ENCODE measurements at regions not wholly inside any gene's neighbourhood (a gene's known extent, or its start where the extent isn't known, plus 50 kb on each side); places are given as distances from the start of the nearest gene placed in this dataset.
"Not testable (repeated sequence)": the region's sequence is repeated elsewhere in the genome, so short reads cannot be mapped to it uniquely, and the experiment has no call there.

DNA sequence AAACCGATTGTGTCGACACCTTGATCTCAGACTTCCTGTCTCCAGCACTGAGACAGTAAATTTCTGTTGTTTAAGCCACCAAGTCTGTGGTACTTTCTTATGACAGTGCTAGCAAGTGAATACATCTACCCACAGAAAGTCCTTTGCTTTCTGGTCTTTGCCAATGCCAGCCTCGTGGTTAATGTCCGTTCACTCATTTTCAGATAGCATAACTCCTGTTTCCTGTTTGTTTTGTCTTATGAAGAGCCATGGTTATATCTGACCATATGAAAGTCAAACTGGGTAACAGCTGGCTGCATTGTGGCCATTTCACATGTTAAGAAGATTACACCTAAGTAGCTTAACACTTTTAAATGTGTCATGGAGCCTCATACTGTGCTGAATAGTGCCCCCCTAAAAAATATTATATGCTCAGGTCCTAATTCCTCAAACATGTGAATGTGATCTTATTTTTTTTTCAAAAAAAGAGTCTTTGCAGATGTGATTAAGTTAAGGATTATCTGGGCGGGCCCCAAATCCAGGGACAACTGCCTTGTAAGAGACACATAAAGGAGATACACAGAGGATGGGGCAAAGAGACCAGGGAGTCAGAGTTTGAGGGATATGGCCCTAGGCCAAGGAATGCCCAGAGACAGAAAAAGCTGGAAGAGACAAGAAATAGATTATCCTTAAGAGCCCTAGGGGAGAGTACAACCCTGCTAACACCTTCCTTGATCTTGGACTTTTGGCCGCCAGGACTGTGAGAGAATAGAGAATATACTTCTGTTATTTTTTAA, 118.0 kb downstream of the KCNE4 start:
- H3K4me3 ChIP-seq (ENCODE audit: low read depth, low read length): no peak overlapping the region
- no peak for DNase-seq (ENCODE audit: low read depth)

DNA sequence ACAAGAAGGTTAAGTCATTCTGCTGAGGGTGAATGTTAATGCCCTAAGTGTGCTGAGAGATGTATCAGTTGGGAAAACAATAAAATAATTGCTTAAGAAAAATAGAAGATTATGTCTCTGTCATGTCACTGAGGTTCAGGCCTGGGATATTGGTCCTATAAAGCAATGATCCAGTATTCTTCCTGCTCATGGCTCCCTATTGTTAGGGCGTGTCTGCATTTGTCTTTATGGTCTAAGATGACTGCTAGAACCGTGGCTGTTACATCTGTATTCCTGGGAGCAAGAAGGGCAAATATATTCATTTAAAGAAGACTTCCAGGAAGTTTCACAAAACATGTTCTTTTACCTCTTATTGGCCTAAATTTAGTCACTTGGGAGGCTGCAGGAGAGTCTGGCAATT, 125.0 kb downstream of the KCNE4 start:
- DNase-seq (ENCODE audit: low read depth): no peak
- no peak overlapping the region for H3K4me3 ChIP-seq (ENCODE audit: low read depth, low read length)

DNA sequence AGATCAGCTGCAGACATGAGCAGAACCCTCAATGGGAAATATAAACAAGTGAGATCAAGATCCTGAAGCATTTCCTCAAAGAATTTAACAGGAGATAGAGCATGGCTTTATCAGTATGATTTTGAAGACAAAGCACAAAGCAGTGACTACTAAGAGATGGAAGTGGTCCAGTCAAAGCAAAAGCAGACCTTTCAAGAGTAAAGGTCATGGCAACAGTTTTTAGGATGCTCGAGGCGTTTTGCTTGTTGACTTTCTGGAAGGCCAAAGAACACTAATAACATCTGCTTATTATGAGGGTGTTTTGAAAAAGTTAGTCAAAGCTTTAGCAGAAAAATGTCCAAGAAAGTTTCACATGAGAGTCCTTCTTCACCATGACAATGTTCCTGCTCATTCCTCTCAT, 128.5 kb downstream of the KCNE4 start:
- no peak overlapping the region for H3K4me3 ChIP-seq (ENCODE audit: low read depth, low read length)
- no peak for DNase-seq (ENCODE audit: low read depth)

DNA sequence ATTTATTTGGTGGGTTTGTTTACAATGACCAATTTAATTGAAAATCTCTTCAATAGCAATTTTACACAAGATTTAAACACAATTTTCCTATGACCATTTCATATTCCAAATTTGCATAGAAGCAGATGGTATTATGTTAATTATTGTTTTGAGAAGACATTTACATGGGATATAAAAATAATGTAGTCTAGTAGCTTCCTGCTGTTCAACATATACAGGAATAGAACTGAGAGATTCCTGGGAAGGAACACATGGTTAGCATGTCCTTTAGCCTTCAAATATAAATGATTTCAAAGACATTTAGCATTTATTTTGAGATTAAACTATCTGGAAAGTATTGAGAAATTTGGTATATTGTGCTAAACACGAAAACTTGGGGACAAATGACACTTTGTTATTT, 129.6 kb downstream of the KCNE4 start:
- no peak for DNase-seq (ENCODE audit: low read depth)
- no peak overlapping the region for H3K4me3 ChIP-seq (ENCODE audit: low read depth, low read length)

DNA sequence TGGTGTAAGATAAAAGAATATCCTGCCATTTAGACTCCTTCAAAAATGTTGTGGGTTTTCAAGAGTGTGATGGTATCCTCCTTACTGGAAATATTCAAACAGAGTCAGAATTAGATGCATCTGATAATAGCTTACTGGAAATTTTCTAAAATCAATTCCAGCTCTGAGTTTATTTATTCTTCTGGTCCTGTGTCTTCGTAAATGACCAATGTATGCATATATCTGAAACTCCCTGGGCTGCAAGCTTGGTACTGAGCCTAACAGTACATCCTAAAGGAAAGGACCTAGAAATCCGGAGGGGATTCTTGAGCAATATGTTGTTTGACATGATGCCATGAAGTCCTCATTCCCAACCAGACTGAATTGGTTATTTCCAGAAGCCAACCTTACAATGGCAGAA, 130.4 kb downstream of the KCNE4 start:
- no peak for DNase-seq (ENCODE audit: low read depth)
- no peak overlapping the region for H3K4me3 ChIP-seq (ENCODE audit: low read depth, low read length)

DNA sequence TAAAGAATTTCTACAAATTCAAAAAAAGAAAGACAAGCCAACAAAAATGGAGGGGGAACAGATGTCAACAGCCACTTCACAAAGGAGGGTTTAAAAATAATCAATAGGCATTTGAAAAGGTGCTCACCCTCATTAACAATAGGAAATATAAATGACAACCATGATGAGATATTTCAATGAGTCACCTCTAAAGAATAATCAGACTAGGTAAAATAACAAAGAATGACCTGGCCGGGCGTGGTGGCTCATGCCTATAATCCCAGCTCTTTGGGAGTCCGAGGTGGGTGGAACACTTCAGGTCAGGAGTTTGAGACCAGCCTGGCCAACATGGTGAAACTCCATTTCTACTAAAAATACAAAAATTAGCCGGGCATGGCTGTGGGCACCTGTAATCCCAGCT, 133.6 kb downstream of the KCNE4 start:
- no peak for DNase-seq (ENCODE audit: low read depth)

DNA sequence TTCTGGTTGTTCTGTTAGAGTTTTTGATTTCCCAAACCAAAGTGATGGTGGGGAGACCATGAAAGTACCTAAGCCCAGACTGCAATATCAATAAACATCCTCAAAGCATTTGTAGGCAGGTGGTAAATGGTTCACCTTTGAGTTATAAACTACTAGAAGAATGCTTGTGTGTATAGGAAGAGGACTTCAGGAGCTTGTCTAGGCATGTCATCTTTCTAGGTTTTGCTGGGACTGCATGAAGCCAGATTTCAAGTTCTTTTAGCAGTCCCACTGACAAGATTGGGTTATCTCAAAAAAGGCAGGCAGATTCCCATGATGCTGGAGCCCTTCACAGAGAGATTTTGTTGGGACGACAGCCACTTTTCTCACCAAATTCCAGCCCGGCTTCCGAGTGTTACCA, 135.3 kb downstream of the KCNE4 start:
- no peak overlapping the region for H3K4me3 ChIP-seq (ENCODE audit: low read depth, low read length)
- no peak for DNase-seq (ENCODE audit: low read depth)

More for the DNA sequence above, 133.6 kb downstream of the KCNE4 start:
- H3K4me3 ChIP-seq (ENCODE audit: low read depth, low read length): no peak overlapping the region

DNA sequence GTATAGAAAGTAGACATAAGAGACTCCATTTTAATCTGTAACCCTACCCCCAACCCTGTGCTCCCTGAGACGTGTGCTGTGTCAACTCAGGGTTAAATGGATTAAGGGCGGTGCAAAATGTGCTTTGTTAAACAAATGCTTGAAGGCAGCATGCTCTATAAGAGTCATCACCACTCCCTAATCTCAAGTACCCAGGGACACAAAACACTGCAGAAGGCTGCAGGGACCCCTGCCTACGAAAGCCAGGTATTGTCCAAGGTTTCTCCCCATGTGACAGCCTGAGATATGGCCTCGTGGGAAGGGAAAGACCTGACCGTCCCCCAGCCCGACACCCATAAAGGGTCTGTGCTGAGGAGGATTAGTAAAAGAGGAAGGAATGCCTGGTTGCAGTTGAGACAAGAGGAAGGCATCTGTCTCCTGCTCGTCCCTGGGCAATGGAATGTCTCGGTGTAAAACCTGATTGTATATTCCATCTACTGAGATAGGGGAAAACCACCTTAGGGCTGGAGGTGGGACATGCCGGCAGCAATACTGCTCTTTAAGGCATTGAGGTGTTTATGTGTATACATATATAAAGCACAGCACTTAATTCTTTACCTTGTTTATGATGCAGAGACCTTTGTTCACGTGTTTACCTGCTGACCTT, 138.7 kb downstream of the KCNE4 start:
- DNase-seq (ENCODE audit: low read depth): not testable (repeated sequence)

DNA sequence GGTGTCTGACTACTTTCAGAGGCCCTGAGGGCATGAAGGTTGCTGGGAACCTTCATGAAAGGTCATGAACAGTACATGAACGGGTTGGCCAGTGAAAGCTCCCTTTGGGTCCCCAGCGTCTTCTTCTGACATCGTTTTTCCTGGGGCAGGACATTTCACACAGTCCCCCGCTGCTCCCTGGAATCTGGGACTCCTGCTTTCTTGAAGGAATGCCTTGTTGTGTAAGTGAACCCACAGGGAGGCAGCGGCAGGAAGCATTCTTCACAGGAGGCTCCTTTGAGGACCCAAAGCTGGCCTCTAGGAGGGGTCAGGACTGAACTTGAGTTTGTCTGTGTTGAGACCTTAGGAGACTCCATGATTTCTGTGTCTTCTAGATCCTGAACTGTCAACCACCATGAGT, 144.3 kb downstream of the KCNE4 start:
- no peak for DNase-seq (ENCODE audit: low read depth)
- no peak overlapping the region for H3K4me3 ChIP-seq (ENCODE audit: low read depth, low read length)

More for the DNA sequence above, 138.7 kb downstream of the KCNE4 start:
- not testable (repeated sequence) for H3K4me3 ChIP-seq (ENCODE audit: low read depth, low read length)

DNA sequence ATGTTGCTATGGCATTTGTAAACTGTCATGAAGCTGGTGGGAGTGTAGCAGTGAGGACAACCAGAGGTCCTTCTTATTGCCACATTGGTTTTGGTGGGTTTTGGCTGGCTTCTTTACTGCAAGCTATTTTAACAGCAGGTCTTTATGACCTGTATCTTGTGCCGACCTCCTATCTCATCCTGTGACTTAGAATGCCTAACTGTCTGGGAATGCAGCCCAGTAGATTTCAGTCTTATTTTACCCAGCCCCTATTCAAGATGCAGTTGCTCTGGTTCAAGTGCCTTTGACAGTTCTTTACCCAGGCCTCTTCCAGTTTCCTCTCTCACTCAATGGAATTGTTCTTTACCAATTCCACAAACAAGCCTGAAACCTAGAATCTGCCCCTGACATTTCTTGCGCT, 145.1 kb downstream of the KCNE4 start:
- H3K4me3 ChIP-seq (ENCODE audit: low read depth, low read length): no peak overlapping the region
- no peak for DNase-seq (ENCODE audit: low read depth)

DNA sequence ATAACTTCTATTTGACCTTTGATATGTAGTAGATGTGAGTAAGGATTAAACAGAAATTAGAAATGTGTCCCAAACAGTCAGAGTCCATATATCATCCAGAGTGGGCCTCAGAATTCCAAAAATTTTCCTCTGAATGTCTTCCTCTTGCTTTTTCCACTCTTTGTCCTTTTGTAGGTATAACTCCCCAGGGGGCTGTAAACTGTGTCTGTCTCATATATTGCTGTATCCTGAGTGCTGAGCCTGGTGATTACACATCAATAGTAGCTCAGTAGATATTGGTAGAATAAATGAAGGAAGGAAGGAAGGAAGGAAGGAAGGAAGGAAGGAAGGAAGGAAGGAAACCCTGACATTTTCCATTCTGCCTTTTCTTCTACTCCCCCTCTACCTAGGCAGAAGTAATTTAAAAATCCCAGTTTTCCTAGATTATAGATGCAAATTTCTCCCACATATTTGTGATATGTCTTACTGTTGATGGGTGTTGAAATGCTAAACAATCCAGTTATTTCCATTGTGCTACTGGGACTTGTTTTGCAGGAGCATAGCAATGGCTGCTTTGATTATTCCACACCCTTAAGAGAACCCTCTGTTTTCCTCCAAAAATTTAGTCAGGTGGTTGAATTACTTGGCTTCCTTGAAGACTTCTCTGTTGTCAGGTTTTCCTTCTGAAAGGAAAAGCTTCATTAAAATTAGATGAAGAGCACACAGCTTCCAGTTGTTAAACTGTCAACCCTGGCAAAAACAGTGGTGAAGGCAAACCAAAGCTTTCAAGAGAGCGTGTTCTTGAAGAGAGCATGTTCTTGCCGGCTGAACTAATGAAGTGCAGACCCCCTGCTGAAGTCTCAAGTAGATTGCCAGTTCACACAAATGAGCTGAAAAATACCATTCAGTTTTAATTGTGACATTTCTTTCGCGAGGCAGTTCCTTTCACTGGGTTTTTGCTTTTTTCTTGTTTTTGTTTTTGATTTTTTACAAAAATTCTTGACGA, 147.8 kb downstream of the KCNE4 start:
- DNase-seq (ENCODE audit: low read depth): no peak
- no peak overlapping the region for H3K4me3 ChIP-seq (ENCODE audit: low read depth, low read length)

DNA sequence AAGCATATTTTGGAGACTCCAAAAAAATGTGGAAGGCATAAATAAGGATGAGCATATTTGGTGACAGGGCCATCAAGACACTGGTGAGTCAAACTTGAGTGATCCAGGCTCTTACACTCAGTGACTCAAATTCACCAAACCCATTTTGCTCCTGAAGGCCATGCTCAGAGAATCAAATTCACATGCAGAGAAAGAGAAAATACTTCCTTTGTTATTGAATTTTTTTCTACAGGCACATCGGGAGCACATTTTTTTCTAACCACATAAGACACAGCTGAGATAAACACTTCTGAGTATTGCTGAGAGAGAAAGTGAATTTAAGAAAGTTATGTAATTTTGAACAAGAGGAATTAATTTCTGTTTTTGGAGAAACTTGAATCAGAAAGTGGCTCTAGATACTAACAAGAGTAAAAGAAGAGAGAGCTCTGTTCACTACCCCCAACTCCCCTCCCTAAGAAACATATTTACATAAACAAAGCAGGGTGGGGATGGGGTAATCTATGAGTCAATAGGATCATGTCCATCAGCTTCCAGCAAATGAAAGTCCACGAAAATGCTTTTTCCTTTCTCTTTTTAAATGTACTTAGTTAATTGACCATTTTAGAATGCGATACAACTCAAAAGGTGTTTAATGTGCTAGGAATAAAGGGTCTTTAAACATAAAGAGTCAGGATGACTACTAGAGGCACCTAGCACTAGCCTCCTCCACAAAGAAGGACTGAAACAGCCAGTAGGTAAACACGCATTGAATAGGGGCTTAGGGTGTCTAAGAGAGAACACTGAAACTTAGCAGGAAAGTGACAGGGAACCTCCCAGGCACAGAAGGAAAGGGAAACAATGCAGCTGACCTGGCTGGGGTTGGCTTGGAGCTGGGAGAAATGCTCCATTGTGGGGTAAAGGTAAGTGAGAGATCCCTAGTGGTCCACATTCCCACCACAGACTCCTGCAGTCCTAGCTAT, 152.3 kb downstream of the KCNE4 start:
- DNase-seq (ENCODE audit: low read depth): peak; percentile 35
- H3K4me3 ChIP-seq (ENCODE audit: low read depth, low read length): no peak overlapping the region

DNA sequence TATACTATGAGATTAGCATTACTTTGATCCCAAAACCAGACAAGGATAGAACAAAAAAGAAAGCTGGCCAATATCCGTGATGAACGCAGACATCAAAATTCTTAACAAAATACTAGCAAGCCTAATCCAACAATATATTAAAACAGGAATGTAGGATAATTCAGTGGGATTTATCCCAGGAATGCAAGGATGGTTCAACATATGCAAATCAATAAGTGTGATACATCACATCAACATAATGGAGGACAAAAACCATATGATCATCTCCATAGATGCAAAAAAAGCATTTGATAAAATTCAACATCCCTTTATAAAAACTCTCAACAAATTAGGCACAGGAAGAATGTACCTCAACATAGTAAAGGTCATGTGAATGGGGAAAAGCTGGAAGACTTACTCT, 158.5 kb downstream of the KCNE4 start:
- H3K4me3 ChIP-seq (ENCODE audit: low read depth, low read length): no peak overlapping the region
- no peak for DNase-seq (ENCODE audit: low read depth)

DNA sequence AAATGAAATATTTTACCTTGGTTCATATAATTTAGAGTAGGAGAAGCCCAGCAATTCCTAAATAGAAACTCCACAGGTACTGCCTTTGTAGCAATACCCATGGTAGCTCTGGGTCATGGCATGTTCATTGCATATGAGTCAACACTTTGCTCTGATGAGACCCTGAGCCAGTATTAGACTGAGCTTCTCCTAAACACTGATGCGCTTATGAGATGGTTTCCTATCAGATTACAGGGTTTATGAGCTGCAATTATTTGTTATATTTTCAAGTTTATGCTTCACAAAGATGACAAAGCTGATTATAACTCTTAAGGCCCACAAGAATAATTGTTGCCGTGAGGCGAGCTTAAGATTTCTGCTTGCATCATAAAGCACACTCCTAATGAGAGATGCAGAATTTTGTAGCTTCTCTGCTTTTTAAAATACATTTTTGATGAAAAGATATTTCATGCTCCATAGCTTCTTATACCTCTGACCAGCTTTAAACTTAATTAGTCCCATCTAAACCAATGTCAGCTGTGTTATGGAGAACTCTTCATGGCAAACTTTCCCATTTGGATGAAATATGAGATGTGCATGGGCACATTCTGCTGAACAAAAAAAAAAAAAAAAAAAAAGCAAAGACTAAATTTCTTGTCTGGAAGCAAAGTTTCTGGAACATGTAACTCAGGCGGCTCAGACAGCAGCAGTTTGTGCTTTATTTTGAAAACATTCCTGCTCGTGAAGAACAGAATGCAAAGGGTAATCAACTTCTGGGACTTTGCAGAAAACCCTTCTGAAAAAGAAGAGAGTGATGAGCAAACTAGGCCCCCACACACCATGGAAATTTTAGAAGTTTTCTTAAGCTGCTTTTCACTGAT, 162.6 kb downstream of the KCNE4 start:
- DNase-seq (ENCODE audit: low read depth): no peak
- no peak overlapping the region for H3K4me3 ChIP-seq (ENCODE audit: low read depth, low read length)

DNA sequence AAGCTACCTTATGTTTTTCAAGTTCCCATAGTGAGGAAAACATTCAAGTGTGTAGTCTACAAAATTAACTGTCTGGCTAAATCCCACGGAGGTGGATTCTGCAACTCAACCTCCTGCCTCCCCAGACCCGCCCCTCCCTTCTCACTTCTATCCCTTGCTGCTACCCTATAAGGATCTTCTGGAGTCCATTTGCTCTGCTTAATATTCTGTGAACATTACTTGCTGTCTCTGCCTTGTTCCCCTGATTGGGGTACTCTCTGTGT, 163.2 kb downstream of the KCNE4 start:
- H3K4me3 ChIP-seq (ENCODE audit: low read depth, low read length): no peak overlapping the region
- DNase-seq (ENCODE audit: low read depth): no peak

DNA sequence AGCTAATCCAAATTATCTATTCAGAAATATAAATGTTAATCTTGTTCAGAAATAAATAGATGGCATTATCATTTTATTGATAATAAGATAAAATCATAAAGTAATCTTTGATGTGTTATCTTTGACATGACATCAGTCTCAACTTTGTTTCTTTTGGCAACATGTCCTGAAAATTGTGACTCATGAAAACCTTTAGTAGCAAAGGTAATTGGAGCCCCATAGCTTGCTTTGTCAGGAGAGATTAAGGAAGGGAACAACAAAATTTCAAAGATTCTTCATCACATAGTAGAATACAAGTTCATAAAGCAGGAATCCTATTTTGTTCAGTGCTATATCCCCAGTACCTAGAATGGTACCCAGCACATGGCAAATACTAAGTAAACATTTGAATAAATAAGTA, 165.4 kb downstream of the KCNE4 start:
- H3K4me3 ChIP-seq (ENCODE audit: low read depth, low read length): no peak overlapping the region
- DNase-seq (ENCODE audit: low read depth): no peak

DNA sequence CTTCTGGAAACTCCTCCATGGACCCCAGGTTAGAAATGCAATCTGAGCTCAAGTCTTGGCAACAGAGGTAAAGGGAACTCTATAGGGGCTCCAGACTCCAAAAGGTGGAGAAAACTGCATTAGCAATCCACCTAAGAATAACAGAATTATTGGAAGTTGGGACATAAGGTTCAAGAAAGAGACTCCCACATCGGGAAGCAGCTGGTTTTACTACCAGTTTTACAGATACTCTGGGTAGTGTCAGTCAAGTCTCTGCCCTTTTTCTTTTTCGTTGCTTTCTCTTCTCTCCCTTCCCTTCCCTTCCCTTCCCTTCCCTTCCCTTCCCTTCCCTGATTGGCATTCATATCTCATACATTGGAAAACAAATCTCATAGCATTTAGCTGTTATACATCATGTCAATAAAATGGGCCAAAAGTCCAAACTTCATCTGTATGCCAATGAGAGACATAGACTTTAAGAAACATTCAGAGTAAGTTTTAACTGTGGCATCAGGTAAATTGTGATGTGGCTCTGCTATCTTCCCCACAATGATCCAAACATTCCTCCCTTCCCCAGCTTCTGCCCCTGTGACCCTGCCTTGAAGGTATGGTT, 166.7 kb downstream of the KCNE4 start:
- H3K4me3 ChIP-seq (ENCODE audit: low read depth, low read length): no peak overlapping the region
- DNase-seq (ENCODE audit: low read depth): no peak

Data from skeletal muscle cell (primary cell).